ENCODE measurements at regions not wholly inside any gene's neighbourhood (a gene's known extent, or its start where the extent isn't known, plus 50 kb on each side); places are given as distances from the start of the nearest gene placed in this dataset.

GRCh38 chr4:160825644-160826338 is 1338.0 kb downstream of the FSTL5 start:
- Histone ChIP-seq H3K4me1 (replicated peaks in 1 of 4; ENCODE audit: control insufficient read depth in 3 of 4, insufficient read depth in 4 of 4, low read length in 3 of 4) (no peaks in the 10 kb centered on the region), H4K91ac (replicated peaks; ENCODE audit: insufficient read length, low read length) (no peak overlapping the region), H2BK15ac (ENCODE audit: low read length) (no peak overlapping the region), H3K9me3 (ENCODE audit: insufficient read depth in 2 of 2, low read depth in 1 of 2, low read length in 1 of 2) (no peaks in the 10 kb centered on the region), H4K20me1 (replicated peaks in 1 of 2; ENCODE audit: control insufficient read depth in 1 of 2, insufficient read depth in 2 of 2, low read length in 2 of 2) (no peaks in the 10 kb centered on the region), H3K36me3 (ENCODE audit: control insufficient read depth in 2 of 4, insufficient read depth in 4 of 4, low read length in 3 of 4) (no peaks in the 10 kb centered on the region), H3K4me3 (ENCODE audit: extremely low read depth in 1 of 4, insufficient read depth in 2 of 4, low read depth in 3 of 4, low read length in 4 of 4) (no peak overlapping the region), H3K79me2 (ENCODE audit: control insufficient read depth in 1 of 2, insufficient read depth in 2 of 2, low read length in 2 of 2) (no peaks in the 10 kb centered on the region), H2BK12ac (ENCODE audit: low read depth, low read length) (no peak overlapping the region), H3K23ac (ENCODE audit: insufficient read length) (no peak overlapping the region), H3K4ac (replicated peaks; ENCODE audit: insufficient read length, low read depth, low read length) (no peak overlapping the region), H3K9ac (replicated peaks in 1 of 4; ENCODE audit: extremely low read depth in 1 of 4, low read depth in 3 of 4, low read length in 3 of 4) (no peak overlapping the region), H3K14ac (ENCODE audit: insufficient read length) (no peak overlapping the region), H3K27me3 (replicated peaks in 1 of 4; ENCODE audit: control insufficient read depth in 3 of 4, extremely low read depth in 1 of 4, insufficient read depth in 3 of 4, low read length in 3 of 4) (no peaks in the 10 kb centered on the region), H2BK20ac (ENCODE audit: low read length) (no peak overlapping the region), H4K5ac (ENCODE audit: insufficient read length, low read depth, low read length) (no peak overlapping the region), H3K23me2 (ENCODE audit: low read depth, low read length) (no peaks in the 10 kb centered on the region), H3K27ac (ENCODE audit: low read depth, low read length) (no peak overlapping the region), H3K4me2 (ENCODE audit: insufficient read depth in 1 of 2, low read depth in 2 of 2, low read length in 2 of 2) (no peak overlapping the region), H2BK120ac (replicated peaks; ENCODE audit: low read depth, low read length) (no peak overlapping the region), H2AFZ (ENCODE audit: low read length) (peak overlapping the region; percentile 30; the same call in 1 of the 2 replicates), H3K18ac (ENCODE audit: extremely low read depth, low read length) (no peak overlapping the region), H4K8ac (ENCODE audit: extremely low read depth, insufficient read depth, low read length) (no peak overlapping the region), H3K56ac (replicated peaks; ENCODE audit: insufficient read length, low read depth, low read length) (no peak overlapping the region), H2AK5ac (ENCODE audit: low read depth, low read length) (no peak overlapping the region), H3K79me1 (ENCODE audit: low read depth, low read length) (no peaks in the 10 kb centered on the region), H2BK5ac (ENCODE audit: low read depth, low read length) (no peak overlapping the region)
- DNase-seq (ENCODE audit: low read depth in 1 of 2, low spot score in 2 of 2) (no peak), FAIRE-seq (no peak)
- ChIA-PET CTCF (ENCODE audit: partially characterized antibody) (interaction anchor here (0.6 kb wide), 1 partner anchor 624 kb away, joined by 3 read pairs; no protein-coding TSS in a partner anchor), POLR2A (ENCODE audit: partially characterized antibody) (no interaction called here)
- TF ChIP-seq CBX8 (IDR thresholded peaks at IDR 0.05; ENCODE audit: borderline replicate concordance, low read depth, low read length) (no peak), CTBP2 (IDR thresholded peaks at IDR 0.05; ENCODE audit: borderline replicate concordance, insufficient read depth, insufficient read length, low read length) (no peak), TCF12 (IDR thresholded peaks at IDR 0.05; ENCODE audit: low read depth, low read length) (no peak), RXRA (IDR thresholded peaks at IDR 0.05; ENCODE audit: insufficient read depth, low read depth, low read length) (no peak), CEBPB (IDR thresholded peaks at IDR 0.05; ENCODE audit: low read depth, low read length) (no peak), RBBP5 (IDR thresholded peaks at IDR 0.05; ENCODE audit: borderline replicate concordance, low read depth, low read length) (no peak), SUZ12 (IDR thresholded peaks at IDR 0.05; ENCODE audit: low read length) (no peak), CBX5 (IDR thresholded peaks at IDR 0.05; ENCODE audit: low read depth, low read length) (no peak)
- 95 to 100% methylated on average over 1 to 8 of the region's 8 CpGs for WGBS, 2 experiments (ENCODE audit: extremely low coverage in 1 of 2, insufficient coverage in 1 of 2, insufficient read length in 1 of 2, insufficient replicate concordance in 2 of 2, low coverage in 1 of 2, low lambda C conversion rate in 2 of 2, missing lambda C conversion rate in 1 of 2)

All from H1 (cell line).